Mammary epithelial cell (primary cell): ENCODE measurements at regions not wholly inside any gene's neighbourhood (a gene's known extent, or its start where the extent isn't known, plus 50 kb on each side); places are given as distances from the start of the nearest gene placed in this dataset.

Experiments
- EZH2 ChIP-seq: IDR thresholded peaks from 2 replicates; pipeline ENCODE4 v1.6.1; 2012; ENCODE audit warnings: low read length, inconsistent platforms, borderline replicate concordance
- TF ChIP-seq, protein P1 (sequence below), 2 donors: IDR thresholded peaks in 1 of 2; conservative IDR thresholded peaks in 1 of 2; 2 replicates each; pipeline ENCODE4 v1.5.1; 2011 to 2012; ENCODE audit warnings: inconsistent platforms in 2 of 2, low read length in 2 of 2, mild to moderate bottlenecking in 2 of 2, control low read depth in 1 of 2, low read depth in 1 of 2; ENCODE audit not compliant: insufficient read depth in 1 of 2; ENCODE audit errors: extremely low read depth in 1 of 2

DNA sequence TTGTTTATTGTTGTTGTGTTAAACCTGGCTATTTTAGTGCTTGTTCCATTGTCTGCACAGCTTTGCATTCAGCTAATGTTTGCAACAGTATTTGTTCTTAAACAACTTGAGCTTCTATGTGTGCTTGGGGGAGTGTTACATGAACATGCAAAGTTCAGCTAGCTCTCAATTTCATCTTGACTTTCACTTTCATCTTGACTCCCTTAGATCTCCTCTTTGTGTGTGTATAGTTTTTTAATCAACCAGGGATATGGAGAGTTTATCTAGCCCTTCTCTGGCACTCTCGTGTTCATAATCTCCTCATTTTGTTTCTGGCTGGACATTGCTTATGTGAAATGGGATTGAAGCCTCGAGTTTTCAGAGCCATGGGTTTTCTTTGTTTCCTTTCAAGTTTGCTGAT lies 212.4 kb upstream of the ZBTB20 start:
- TF ChIP-seq, protein P1, sequence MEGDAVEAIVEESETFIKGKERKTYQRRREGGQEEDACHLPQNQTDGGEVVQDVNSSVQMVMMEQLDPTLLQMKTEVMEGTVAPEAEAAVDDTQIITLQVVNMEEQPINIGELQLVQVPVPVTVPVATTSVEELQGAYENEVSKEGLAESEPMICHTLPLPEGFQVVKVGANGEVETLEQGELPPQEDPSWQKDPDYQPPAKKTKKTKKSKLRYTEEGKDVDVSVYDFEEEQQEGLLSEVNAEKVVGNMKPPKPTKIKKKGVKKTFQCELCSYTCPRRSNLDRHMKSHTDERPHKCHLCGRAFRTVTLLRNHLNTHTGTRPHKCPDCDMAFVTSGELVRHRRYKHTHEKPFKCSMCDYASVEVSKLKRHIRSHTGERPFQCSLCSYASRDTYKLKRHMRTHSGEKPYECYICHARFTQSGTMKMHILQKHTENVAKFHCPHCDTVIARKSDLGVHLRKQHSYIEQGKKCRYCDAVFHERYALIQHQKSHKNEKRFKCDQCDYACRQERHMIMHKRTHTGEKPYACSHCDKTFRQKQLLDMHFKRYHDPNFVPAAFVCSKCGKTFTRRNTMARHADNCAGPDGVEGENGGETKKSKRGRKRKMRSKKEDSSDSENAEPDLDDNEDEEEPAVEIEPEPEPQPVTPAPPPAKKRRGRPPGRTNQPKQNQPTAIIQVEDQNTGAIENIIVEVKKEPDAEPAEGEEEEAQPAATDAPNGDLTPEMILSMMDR (conservative IDR thresholded peaks at IDR 0.05 in 1 of 2, IDR thresholded peaks at IDR 0.05 in 1 of 2; ENCODE audit: extremely low read depth in 1 of 2, insufficient read depth in 1 of 2, low read depth in 1 of 2, low read length in 2 of 2), result no peak
- TF ChIP-seq EZH2, result no peak
